ENCODE measurements at regions not wholly inside any gene's neighbourhood (a gene's known extent, or its start where the extent isn't known, plus 50 kb on each side); places are given as distances from the start of the nearest gene placed in this dataset.

DNA sequence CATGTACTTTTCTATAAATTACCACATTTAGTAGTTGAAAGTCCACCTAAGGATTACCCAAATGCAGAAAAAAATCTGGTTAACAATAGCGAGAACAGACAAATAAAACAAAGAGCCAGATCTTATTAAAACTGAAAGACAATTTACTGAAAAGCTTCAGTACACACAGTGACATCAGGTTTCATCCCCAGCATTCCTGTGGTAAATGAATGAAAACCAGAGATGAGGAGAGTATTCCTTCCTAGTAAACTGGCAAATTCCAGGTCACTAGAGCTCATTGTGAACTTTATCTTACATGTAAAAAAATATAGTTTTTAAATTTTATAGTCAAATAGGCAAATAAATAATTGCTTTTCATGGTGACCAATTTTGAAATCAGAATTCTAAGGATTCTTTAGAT lies 1290.5 kb downstream of the ADGRL3 start:
- TF ChIP-seq POLR2A (IDR thresholded peaks at IDR 0.05; ENCODE audit: low read depth, low read length) (no peak), POLR2AphosphoS5 (IDR thresholded peaks at IDR 0.05; ENCODE audit: low read depth, low read length) (no peak), SPI1 (IDR thresholded peaks at IDR 0.05; ENCODE audit: low read depth, low read length) (no peak), PAX5 (IDR thresholded peaks at IDR 0.05; ENCODE audit: insufficient read depth, low read length, severe bottlenecking) (no peak), TAF1 (IDR thresholded peaks at IDR 0.05; ENCODE audit: low read depth, low read length) (no peak), POU2F2 (IDR thresholded peaks at IDR 0.05; ENCODE audit: low read depth, low read length) (no peak)
